Loucy (cell line): ENCODE measurements at regions not wholly inside any gene's neighbourhood (a gene's known extent, or its start where the extent isn't known, plus 50 kb on each side); places are given as distances from the start of the nearest gene placed in this dataset.

Experiments used
- H2AFZ ChIP-seq: fragments of 200-600 bp; sonication (generic); 2 replicates; pipeline ENCODE4 v1.6.0; 2016; ENCODE audit warnings: antibody characterized with exemption, mild to moderate bottlenecking, low read length, moderate library complexity
- H3F3A ChIP-seq: fragments of 200-600 bp; 2 replicates; pipeline ENCODE4 v1.6.0; 2016; ENCODE audit warnings: antibody characterized with exemption, low read depth, mild to moderate bottlenecking
- H3K27me3 ChIP-seq: fragments of 200-600 bp; sonication (generic); 2 replicates; pipeline ENCODE4 v1.6.1; 2014; ENCODE audit warnings: low read length, mild to moderate bottlenecking; ENCODE audit not compliant: insufficient read depth, poor library complexity, severe bottlenecking
- H3K36me3 ChIP-seq: fragments of 200-600 bp; sonication (generic); 2 replicates; pipeline ENCODE4 v1.6.1; 2016; ENCODE audit warnings: low read length; ENCODE audit not compliant: insufficient read depth
- H3K4me1 ChIP-seq: fragments of 200-600 bp; sonication (generic); 2 replicates; pipeline ENCODE4 v1.5.1; 2014; ENCODE audit warnings: low read length, mild to moderate bottlenecking; ENCODE audit not compliant: insufficient read depth, poor library complexity, severe bottlenecking
- H3K4me2 ChIP-seq: fragments of 200-600 bp; sonication (generic); 2 replicates; pipeline ENCODE4 v1.6.0; 2014; ENCODE audit warnings: antibody characterized with exemption, low read length, low read depth, mild to moderate bottlenecking; ENCODE audit not compliant: poor library complexity, severe bottlenecking
- H3K4me3 ChIP-seq: fragments of 200-600 bp; sonication (generic); 2 replicates; pipeline ENCODE4 v1.5.1; 2014; ENCODE audit warnings: low read length, mild to moderate bottlenecking, mixed read lengths; ENCODE audit not compliant: poor library complexity, severe bottlenecking
- H3K79me2 ChIP-seq: fragments of 200-600 bp; sonication (generic); 2 replicates; pipeline ENCODE4 v1.6.1; 2014; ENCODE audit warnings: low read length; ENCODE audit not compliant: insufficient read depth
- H3K9ac ChIP-seq: fragments of 200-600 bp; sonication (generic); 2 replicates; pipeline ENCODE4 v1.6.0; 2014; ENCODE audit warnings: mild to moderate bottlenecking, low read depth, low read length, moderate library complexity; ENCODE audit not compliant: poor library complexity, severe bottlenecking
- H3K9me2 ChIP-seq: fragments of 200-600 bp; sonication (generic); replicated peaks from 2 replicates; pipeline ENCODE4 v1.6.1; 2016; ENCODE audit warnings: low read depth, low read length, mixed read lengths
- H3K9me3 ChIP-seq: fragments of 200-600 bp; sonication (generic); 2 replicates; pipeline ENCODE4 v1.6.1; 2014; ENCODE audit warnings: mild to moderate bottlenecking, antibody characterized with exemption, low read length, low read depth; ENCODE audit not compliant: insufficient read depth
- H4K20me1 ChIP-seq: fragments of 200-600 bp; sonication (generic); 2 replicates; pipeline ENCODE4 v1.6.0; 2014; ENCODE audit warnings: antibody characterized with exemption, low read length, mild to moderate bottlenecking; ENCODE audit not compliant: insufficient read depth, poor library complexity, severe bottlenecking
- CTCF ChIP-seq: fragments of 200-600 bp; sonication (generic); conservative IDR thresholded peaks from 2 replicates; pipeline ENCODE4 v1.5.1; 2014; ENCODE audit warnings: mild to moderate bottlenecking, antibody characterized with exemption, low read length
- EZH2phosphoT487 ChIP-seq: fragments of 200-600 bp; IDR thresholded peaks from 2 replicates; pipeline ENCODE4 v1.6.1; 2018; ENCODE audit warnings: antibody characterized with exemption, mild to moderate bottlenecking, moderate library complexity, borderline replicate concordance

GRCh38 chr5:68732251-68732650, 361.6 kb upstream of the SLC30A5 start:
- Histone ChIP-seq H2AFZ (no peak overlapping the region), H3K27me3 (no peaks in the 10 kb centered on the region)
- no peak for TF ChIP-seq EZH2phosphoT487
- TF ChIP-seq CTCF: no peak

GRCh38 chr5:68734781-68735180, 359.0 kb upstream of the SLC30A5 start:
- no peaks in the 10 kb centered on the region for H3K27me3 ChIP-seq
- no peaks in the 10 kb centered on the region for H3K79me2 ChIP-seq
- no peak overlapping the region for H3K4me2 ChIP-seq
- no peaks in the 10 kb centered on the region for H3K9me3 ChIP-seq
- no peaks in the 10 kb centered on the region for H3K36me3 ChIP-seq
- no peaks in the 10 kb centered on the region for H3F3A ChIP-seq
- H3K9ac ChIP-seq: no peak overlapping the region
- H3K9me2 ChIP-seq: no peaks in the 10 kb centered on the region
- no peak overlapping the region for H2AFZ ChIP-seq
- no peaks in the 10 kb centered on the region for H4K20me1 ChIP-seq
- no peak for TF ChIP-seq CTCF
- no peak for TF ChIP-seq EZH2phosphoT487
- H3K4me3 ChIP-seq: no peak overlapping the region
- H3K4me1 ChIP-seq: peaks cover 19% of the 10 kb centered on the region

More at GRCh38 chr5:68732251-68732650, 361.6 kb upstream of the SLC30A5 start:
- Histone ChIP-seq H3F3A (no peaks in the 10 kb centered on the region), H3K4me2 (no peak overlapping the region), H3K9me2 (no peaks in the 10 kb centered on the region), H3K79me2 (no peaks in the 10 kb centered on the region), H3K4me3 (no peak overlapping the region), H3K9me3 (no peaks in the 10 kb centered on the region), H3K4me1 (peaks cover 13% of the 10 kb centered on the region), H4K20me1 (no peaks in the 10 kb centered on the region), H3K36me3 (no peaks in the 10 kb centered on the region), H3K9ac (no peak overlapping the region)

GRCh38 chr5:68738236-68738635, 355.6 kb upstream of the SLC30A5 start:
- Histone ChIP-seq H3K4me2 (no peak overlapping the region), H3K79me2 (no peaks in the 10 kb centered on the region), H3K9me2 (no peaks in the 10 kb centered on the region), H3K4me1 (peaks cover 17% of the 10 kb centered on the region), H4K20me1 (no peaks in the 10 kb centered on the region), H3K9me3 (no peaks in the 10 kb centered on the region), H2AFZ (no peak overlapping the region), H3K9ac (no peak overlapping the region), H3K36me3 (no peaks in the 10 kb centered on the region), H3F3A (no peaks in the 10 kb centered on the region), H3K27me3 (no peaks in the 10 kb centered on the region), H3K4me3 (no peak overlapping the region)
- TF ChIP-seq EZH2phosphoT487: no peak
- no peak for TF ChIP-seq CTCF
